Activated CD4-positive, alpha-beta memory T cell treated with anti-CD3 and anti-CD28 coated beads, Interleukin-2, amount 10 ng/mL, durations not matched to agents 7 days and 5 days (primary cell): ENCODE measurements at regions not wholly inside any gene's neighbourhood (a gene's known extent, or its start where the extent isn't known, plus 50 kb on each side); places are given as distances from the start of the nearest gene placed in this dataset.
"Not testable (repeated sequence)": the region's sequence is repeated elsewhere in the genome, so short reads cannot be mapped to it uniquely, and the experiment has no call there.

Experiments used
- CTCF ChIA-PET: fragments of 350-600 bp; sonication (Branson Sonifier 250); formaldehyde crosslinking; loops from one replicate; lab custom pipeline; 2021; ENCODE audit warnings: antibody characterized with exemption, inconsistent platforms; lab: Charles Lee
- POLR2A ChIA-PET: fragments of 350-600 bp; sonication (Branson Sonifier 250); formaldehyde crosslinking; loops from one replicate; lab custom pipeline; 2021; ENCODE audit warnings: antibody characterized with exemption; lab: Charles Lee
- DNase-seq: peaks from one replicate; pipeline ENCODE4 v3.0.0-alpha.2; 2020
- H3K27ac Mint-ChIP-seq: one replicate; pipeline ENCODE4 v1.8.0; 2021; ENCODE audit warnings: mild to moderate bottlenecking, mixed read lengths
- H3K27me3 Mint-ChIP-seq: one replicate; pipeline ENCODE4 v1.8.0; 2021; ENCODE audit warnings: mixed read lengths
- H3K36me3 Mint-ChIP-seq: one replicate; pipeline ENCODE4 v1.8.0; 2021; ENCODE audit warnings: low read depth, mixed read lengths
- H3K4me1 Mint-ChIP-seq: one replicate; pipeline ENCODE4 v1.8.0; 2021; ENCODE audit warnings: mixed read lengths
- H3K4me3 Mint-ChIP-seq: one replicate; pipeline ENCODE4 v1.8.0; 2021; ENCODE audit warnings: mild to moderate bottlenecking, mixed read lengths
- H3K9me3 Mint-ChIP-seq: one replicate; pipeline ENCODE4 v1.8.0; 2021; ENCODE audit warnings: mixed read lengths

DNA sequence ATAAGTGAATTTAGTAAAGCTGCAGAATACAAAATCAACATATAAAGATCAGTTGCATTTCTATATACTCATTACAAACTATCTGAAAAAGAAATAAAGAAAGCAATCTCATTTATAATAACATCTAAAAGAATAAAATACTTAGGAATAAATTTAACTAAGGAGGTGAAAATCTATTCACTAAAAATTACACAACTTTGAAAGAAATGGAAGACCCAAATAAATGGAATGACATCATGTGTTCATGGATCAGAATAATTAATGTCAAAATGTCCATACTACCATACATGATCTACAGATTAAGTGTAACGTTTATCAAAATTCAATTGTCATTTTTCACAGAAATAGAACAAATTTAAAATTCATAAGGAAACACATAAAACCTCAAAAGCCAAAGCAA lies 194.9 kb downstream of the TINAG start:
- H3K4me1 Mint-ChIP-seq: no peaks in the 10 kb centered on the region
- H3K36me3 Mint-ChIP-seq: no peaks in the 10 kb centered on the region
- DNase-seq: no peak
- H3K27me3 Mint-ChIP-seq: no peaks in the 10 kb centered on the region
- no peak overlapping the region for H3K4me3 Mint-ChIP-seq
- peaks cover 12% of the 10 kb centered on the region for H3K9me3 Mint-ChIP-seq
- ChIA-PET POLR2A (no interaction called here), CTCF (no interaction called here)
- no peak overlapping the region for H3K27ac Mint-ChIP-seq

DNA sequence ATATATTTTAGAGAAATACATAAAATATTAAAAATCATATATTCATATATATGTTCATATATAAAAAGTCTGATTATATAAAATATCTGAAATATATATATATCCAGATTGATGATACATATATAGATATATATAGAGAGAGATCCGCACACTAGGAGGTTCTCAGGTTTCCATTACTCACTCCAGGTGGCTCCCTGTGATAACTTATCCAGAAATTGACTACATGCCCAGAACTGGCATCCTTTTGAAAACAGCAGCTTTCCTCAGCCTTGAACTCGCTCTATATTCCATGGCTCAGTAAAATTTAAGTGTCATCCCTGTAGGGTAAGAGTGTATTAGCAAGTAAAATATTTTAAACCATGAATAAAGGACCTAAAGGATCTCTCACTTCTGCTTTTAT lies 206.8 kb downstream of the TINAG start:
- CTCF ChIA-PET: no interaction called here
- no peaks in the 10 kb centered on the region for H3K36me3 Mint-ChIP-seq
- DNase-seq: no peak
- no peaks in the 10 kb centered on the region for H3K4me1 Mint-ChIP-seq
- no peak overlapping the region for H3K27ac Mint-ChIP-seq
- no peak overlapping the region for H3K4me3 Mint-ChIP-seq
- POLR2A ChIA-PET: no interaction called here
- peaks cover 4% of the 10 kb centered on the region for H3K9me3 Mint-ChIP-seq
- H3K27me3 Mint-ChIP-seq: no peaks in the 10 kb centered on the region

DNA sequence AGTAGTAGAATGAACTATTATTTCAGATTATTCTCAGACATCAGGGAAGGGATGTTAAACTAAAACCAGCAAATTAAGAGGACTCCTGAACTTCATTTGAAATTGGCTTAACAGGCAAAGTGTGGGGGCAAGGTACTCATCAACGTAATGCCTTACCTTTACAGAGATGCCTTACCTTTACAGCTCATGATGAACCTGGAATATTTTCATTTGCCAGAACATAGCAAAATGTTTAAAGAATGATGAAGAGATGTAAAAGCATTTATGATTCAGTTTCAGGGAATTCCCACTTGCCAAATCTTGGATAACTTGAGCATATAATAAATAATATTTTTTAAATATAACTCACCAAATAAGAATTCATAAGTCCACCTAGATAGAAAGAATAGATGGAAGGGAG lies 207.5 kb downstream of the TINAG start:
- H3K27ac Mint-ChIP-seq: no peak overlapping the region
- no peaks in the 10 kb centered on the region for H3K36me3 Mint-ChIP-seq
- H3K4me3 Mint-ChIP-seq: no peak overlapping the region
- no peaks in the 10 kb centered on the region for H3K27me3 Mint-ChIP-seq
- no peak for DNase-seq
- CTCF ChIA-PET: no interaction called here
- H3K9me3 Mint-ChIP-seq: peaks cover 4% of the 10 kb centered on the region
- POLR2A ChIA-PET: no interaction called here
- no peaks in the 10 kb centered on the region for H3K4me1 Mint-ChIP-seq

DNA sequence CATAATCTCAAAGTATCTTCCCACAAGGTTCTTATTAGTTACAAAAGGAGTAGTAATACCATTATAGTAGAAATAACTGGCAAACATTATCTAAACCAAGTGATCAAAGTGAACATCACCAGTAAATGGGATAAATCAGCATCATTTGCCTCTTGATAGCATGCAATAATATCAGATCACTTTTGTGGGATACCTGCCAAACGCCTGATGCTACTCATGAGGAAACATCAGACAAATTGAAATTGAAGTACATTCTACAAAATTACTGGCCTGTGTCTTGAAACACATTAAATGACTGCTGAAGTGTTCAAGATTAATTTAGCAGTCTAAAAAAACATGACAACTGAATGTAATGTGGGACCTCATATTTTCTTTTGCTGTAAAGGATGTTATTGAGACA lies 208.1 kb downstream of the TINAG start:
- H3K4me1 Mint-ChIP-seq: no peaks in the 10 kb centered on the region
- DNase-seq: no peak
- ChIA-PET CTCF (no interaction called here), POLR2A (no interaction called here)
- no peak overlapping the region for H3K27ac Mint-ChIP-seq
- peaks cover 7% of the 10 kb centered on the region for H3K9me3 Mint-ChIP-seq
- no peaks in the 10 kb centered on the region for H3K27me3 Mint-ChIP-seq
- no peaks in the 10 kb centered on the region for H3K36me3 Mint-ChIP-seq
- H3K4me3 Mint-ChIP-seq: no peak overlapping the region

DNA sequence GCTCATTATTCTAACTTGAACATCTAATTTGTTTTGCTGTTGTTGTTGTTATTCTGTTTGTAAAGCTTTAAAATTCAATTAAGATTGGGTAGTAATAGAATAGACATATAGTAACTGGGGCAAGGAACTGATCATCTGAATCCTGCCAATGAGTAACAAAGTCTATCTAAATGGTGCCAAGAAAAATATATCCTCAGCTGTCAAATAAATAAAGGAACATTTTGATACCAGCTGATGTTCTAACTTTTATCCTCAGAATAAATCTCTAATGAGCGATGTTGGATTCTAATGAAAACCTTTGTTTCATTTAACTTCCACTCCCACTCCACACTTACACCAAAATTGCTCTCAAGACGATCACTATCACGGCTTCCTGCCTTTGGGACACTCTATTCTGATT lies 210.9 kb downstream of the TINAG start:
- Mint-ChIP-seq H3K9me3 (peaks cover 8% of the 10 kb centered on the region), H3K27ac (no peak overlapping the region), H3K27me3 (no peaks in the 10 kb centered on the region), H3K36me3 (no peaks in the 10 kb centered on the region), H3K4me3 (no peak overlapping the region), H3K4me1 (no peaks in the 10 kb centered on the region)
- CTCF ChIA-PET: no interaction called here
- DNase-seq: no peak
- POLR2A ChIA-PET: no interaction called here

DNA sequence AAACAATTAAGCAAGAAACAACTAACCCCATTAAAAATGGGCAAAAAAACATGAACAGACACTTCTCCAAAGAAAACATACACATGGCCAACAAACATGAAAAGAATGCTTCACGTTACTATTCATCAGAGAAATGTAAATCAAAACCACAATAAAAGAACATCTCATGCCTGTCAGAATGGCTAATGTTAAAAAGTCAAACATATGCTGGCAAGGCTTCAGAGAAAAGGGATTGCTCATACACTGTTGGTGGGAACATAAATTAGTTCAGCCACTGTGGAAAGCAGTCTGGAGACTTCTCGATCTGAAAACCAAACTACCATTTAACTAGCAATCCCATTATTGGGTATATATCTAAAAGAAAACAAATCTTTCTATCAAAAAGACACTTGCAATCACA lies 217.5 kb downstream of the TINAG start:
- ChIA-PET POLR2A (no interaction called here), CTCF (no interaction called here)
- Mint-ChIP-seq H3K27ac (no peak overlapping the region), H3K36me3 (no peaks in the 10 kb centered on the region), H3K9me3 (peaks cover 11% of the 10 kb centered on the region), H3K4me1 (no peaks in the 10 kb centered on the region), H3K27me3 (no peaks in the 10 kb centered on the region), H3K4me3 (no peak overlapping the region)
- DNase-seq: no peak

DNA sequence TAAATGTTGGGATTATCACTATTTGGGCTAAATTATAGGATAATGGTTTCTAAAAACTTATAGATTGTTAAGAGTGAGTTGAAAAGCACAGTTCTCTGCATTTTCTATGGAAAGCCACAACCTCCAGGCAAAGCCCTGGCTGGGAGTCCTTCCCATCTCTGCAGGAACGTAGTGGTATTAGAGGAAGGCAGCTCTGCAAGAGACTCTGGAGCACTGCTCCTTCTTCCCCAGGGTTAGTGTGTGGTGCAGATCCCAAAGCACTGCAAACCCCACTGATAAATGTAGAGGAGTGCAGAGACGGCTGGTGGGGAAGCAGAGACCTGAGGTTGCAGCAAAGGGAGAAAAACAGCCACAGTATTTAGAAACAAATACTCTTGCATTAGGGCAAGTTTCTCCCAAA lies 225.3 kb downstream of the TINAG start:
- Mint-ChIP-seq H3K27me3 (no peaks in the 10 kb centered on the region), H3K4me1 (no peaks in the 10 kb centered on the region), H3K27ac (no peak overlapping the region), H3K9me3 (no peaks in the 10 kb centered on the region), H3K36me3 (no peaks in the 10 kb centered on the region), H3K4me3 (no peak overlapping the region)
- no peak for DNase-seq
- ChIA-PET POLR2A (no interaction called here), CTCF (no interaction called here)

DNA sequence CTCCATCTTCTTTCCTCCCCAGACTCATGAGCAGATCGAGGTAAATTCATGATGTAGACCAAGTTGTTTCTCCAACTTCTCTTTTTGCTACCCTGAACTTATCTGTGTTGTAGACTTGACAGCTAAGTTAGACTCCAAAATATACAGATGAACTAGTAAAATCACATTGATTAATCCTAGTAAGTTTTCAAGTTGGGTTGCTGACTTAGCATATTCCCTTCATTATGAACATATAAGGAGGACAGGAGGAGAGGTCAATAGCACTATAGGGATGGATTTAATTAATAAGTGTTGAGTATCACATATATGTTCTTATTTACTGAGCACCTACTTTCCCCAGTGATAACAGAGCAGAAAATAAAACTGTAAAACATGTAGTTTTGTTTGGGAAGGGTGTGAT lies 227.3 kb downstream of the TINAG start:
- CTCF ChIA-PET: no interaction called here
- Mint-ChIP-seq H3K36me3 (no peaks in the 10 kb centered on the region), H3K27ac (no peak overlapping the region), H3K4me1 (no peaks in the 10 kb centered on the region), H3K27me3 (no peaks in the 10 kb centered on the region), H3K4me3 (no peak overlapping the region), H3K9me3 (no peaks in the 10 kb centered on the region)
- no peak for DNase-seq
- POLR2A ChIA-PET: no interaction called here

DNA sequence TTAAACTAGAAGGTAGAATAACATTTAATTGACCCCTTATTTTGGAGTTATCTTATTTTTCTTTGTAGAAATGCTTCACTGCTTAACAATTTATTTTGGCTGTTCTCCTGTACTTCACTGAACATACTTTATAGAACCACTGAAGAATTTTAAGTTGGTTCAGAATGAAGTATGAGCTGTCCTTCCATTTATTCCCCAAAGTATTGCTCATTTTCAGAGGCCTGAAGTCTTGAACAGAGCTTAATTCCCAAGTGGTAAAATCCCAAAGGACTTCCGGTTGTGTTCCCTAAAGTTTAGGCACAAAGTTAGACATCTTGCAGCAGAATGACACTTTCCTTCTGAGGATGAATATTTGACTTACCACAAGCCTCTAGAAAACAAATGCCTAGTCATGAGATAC lies 233.3 kb downstream of the TINAG start:
- DNase-seq: no peak
- no peaks in the 10 kb centered on the region for H3K4me1 Mint-ChIP-seq
- CTCF ChIA-PET: no interaction called here
- POLR2A ChIA-PET: no interaction called here
- no peak overlapping the region for H3K4me3 Mint-ChIP-seq
- H3K9me3 Mint-ChIP-seq: peaks cover 4% of the 10 kb centered on the region
- H3K27me3 Mint-ChIP-seq: no peaks in the 10 kb centered on the region
- H3K36me3 Mint-ChIP-seq: no peaks in the 10 kb centered on the region
- no peak overlapping the region for H3K27ac Mint-ChIP-seq

DNA sequence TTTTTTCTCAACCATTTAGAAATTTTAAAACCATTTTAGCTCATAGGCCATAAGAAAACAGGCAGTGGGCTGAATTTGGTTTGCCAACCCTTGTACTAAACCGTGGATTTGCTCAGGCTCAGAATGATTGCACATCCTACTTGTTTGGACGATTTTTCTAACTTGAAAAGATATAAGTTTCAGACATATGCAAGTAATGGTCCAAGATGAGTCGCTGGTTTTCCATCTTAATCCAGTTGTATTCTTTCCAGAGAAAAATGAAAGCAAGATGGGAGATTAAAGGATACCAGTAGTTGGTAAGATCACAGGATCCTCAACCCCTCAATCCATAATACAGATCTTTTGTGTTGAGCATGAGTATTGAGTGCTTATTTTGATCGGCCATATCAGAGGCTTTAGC lies 250.9 kb downstream of the TINAG start:
- ChIA-PET CTCF (no interaction called here), POLR2A (no interaction called here)
- Mint-ChIP-seq H3K4me1 (no peaks in the 10 kb centered on the region), H3K9me3 (peaks cover 6% of the 10 kb centered on the region), H3K4me3 (no peak overlapping the region), H3K36me3 (no peaks in the 10 kb centered on the region), H3K27me3 (no peaks in the 10 kb centered on the region), H3K27ac (no peak overlapping the region)
- DNase-seq: no peak

DNA sequence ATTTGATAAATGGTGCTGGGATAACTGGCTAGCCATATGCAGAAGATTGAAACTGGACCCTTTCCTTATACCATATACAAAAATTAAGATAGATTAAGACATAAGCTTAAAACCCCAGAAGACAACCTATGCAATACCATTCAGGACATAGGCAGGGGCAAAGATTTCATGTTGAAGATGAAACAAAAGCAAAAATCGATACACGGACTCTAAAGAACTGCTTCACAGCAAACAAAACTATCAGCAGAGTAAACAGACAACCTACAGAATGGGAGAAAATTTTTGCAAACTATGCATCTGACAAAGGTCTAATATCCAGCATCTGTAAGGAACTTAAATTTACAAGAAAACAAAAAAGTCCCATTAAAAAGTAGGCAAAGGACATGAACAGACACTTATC lies 255.9 kb downstream of the TINAG start:
- POLR2A ChIA-PET: not testable (repeated sequence)

DNA sequence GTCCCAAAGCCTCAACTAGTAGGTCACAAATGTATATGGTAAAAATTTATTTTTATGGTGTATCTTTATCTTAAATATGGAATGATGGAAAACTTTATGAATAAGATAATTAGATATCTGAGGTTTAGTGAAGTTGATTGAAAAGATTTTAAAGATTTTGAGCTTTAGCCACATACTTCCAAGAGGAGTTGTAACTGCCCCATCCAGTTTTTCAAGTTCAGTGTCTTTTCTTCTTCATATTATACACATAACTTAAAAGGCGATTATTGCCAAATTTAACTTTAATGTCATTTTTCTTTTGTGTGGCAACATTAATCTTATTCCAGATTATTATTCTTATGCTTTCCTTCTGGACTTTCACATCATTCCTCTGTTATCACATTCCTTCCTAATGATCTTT lies 266.4 kb downstream of the TINAG start:
- Mint-ChIP-seq H3K27me3 (no peaks in the 10 kb centered on the region), H3K36me3 (no peaks in the 10 kb centered on the region), H3K4me3 (no peak overlapping the region), H3K4me1 (no peaks in the 10 kb centered on the region), H3K9me3 (peaks cover 9% of the 10 kb centered on the region), H3K27ac (no peak overlapping the region)
- CTCF ChIA-PET: no interaction called here
- POLR2A ChIA-PET: no interaction called here
- no peak for DNase-seq

More for the DNA sequence above, 255.9 kb downstream of the TINAG start:
- H3K4me1 Mint-ChIP-seq, H3K9me3 Mint-ChIP-seq, H3K27me3 Mint-ChIP-seq, DNase-seq, H3K27ac Mint-ChIP-seq, CTCF ChIA-PET, H3K4me3 Mint-ChIP-seq, H3K36me3 Mint-ChIP-seq: not testable (repeated sequence)

DNA sequence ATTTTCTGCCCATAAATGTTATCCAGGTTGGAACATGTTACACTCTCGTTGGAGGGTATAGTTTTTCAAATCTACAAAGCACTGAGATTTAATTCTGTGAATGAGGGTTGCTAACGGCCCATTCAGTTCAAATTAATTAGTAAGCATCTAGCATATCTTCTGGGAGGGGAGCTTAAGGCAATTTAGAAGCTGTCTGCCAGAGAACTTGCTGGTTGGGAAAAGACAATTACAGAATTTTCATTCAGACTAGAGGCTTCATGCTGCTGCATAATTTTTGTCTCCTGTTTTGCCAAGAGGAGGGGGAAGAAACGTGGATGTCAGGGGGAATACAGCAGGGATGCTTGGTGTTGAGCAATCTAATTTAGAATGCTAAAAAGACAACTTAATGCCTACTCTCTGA lies 268.3 kb upstream of the FAM83B start:
- H3K4me3 Mint-ChIP-seq: no peak overlapping the region
- ChIA-PET POLR2A (no interaction called here), CTCF (no interaction called here)
- no peaks in the 10 kb centered on the region for H3K4me1 Mint-ChIP-seq
- no peaks in the 10 kb centered on the region for H3K27me3 Mint-ChIP-seq
- H3K9me3 Mint-ChIP-seq: peaks cover 6% of the 10 kb centered on the region
- H3K27ac Mint-ChIP-seq: no peak overlapping the region
- H3K36me3 Mint-ChIP-seq: no peaks in the 10 kb centered on the region
- no peak for DNase-seq

DNA sequence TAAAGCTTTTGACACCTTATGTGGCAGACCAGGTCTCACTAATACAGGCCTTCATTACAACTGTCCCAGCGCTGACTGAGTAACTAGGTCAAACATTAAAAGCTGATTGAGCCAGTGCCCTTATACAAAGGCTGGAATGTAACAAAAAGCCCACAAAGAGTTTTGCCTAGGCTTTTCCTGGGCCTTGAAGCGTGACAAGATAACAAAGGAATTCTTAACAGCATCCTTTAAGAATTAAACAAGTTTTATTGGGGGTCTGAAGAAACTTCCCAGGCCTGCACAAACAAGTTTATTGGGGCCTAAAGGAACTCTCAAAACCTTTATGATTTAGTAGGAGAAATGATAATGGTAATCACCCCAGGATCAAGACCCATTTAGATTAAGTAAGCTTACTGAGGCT lies 267.6 kb upstream of the FAM83B start:
- H3K36me3 Mint-ChIP-seq: no peaks in the 10 kb centered on the region
- H3K4me3 Mint-ChIP-seq: no peak overlapping the region
- CTCF ChIA-PET: no interaction called here
- H3K4me1 Mint-ChIP-seq: no peaks in the 10 kb centered on the region
- no peaks in the 10 kb centered on the region for H3K27me3 Mint-ChIP-seq
- DNase-seq: no peak
- POLR2A ChIA-PET: no interaction called here
- peaks cover 6% of the 10 kb centered on the region for H3K9me3 Mint-ChIP-seq
- H3K27ac Mint-ChIP-seq: no peak overlapping the region

DNA sequence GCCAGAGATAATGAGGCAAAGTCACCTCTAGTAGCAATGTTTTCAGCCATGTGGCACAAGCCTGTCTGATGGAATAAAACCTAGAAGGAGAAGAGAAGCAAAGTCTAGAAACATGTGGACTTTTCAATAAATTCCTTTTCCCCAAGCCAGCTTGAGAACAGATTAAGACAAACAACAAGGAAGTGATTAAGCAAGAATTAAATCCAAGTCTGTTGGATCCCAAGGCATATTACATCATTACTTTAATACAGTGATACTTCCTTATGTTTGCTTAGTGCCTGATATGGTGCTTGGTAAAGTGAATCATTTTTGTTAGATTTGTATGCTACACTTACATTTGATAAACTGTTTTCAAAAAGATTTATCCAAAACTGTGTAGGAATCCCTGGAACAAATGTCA lies 260.3 kb upstream of the FAM83B start:
- no peaks in the 10 kb centered on the region for H3K4me1 Mint-ChIP-seq
- peaks cover 7% of the 10 kb centered on the region for H3K9me3 Mint-ChIP-seq
- no peak for DNase-seq
- no peak overlapping the region for H3K4me3 Mint-ChIP-seq
- no peaks in the 10 kb centered on the region for H3K27me3 Mint-ChIP-seq
- CTCF ChIA-PET: no interaction called here
- POLR2A ChIA-PET: no interaction called here
- no peak overlapping the region for H3K27ac Mint-ChIP-seq
- H3K36me3 Mint-ChIP-seq: no peaks in the 10 kb centered on the region
